ENCODE measurements at regions not wholly inside any gene's neighbourhood (a gene's known extent, or its start where the extent isn't known, plus 50 kb on each side); places are given as distances from the start of the nearest gene placed in this dataset.
"Not testable (repeated sequence)": the region's sequence is repeated elsewhere in the genome, so short reads cannot be mapped to it uniquely, and the experiment has no call there.

- TF ChIP-seq POLR2A (IDR thresholded peaks at IDR 0.05; ENCODE audit: low read length); GATA1 (IDR thresholded peaks at IDR 0.05; ENCODE audit: low read depth, low read length): not testable (repeated sequence)
Measured at GRCh38 chr2:89151699-89152098, 460.2 kb downstream of the RPIA start.
